HFF-Myc (cell line): ENCODE measurements at regions not wholly inside any gene's neighbourhood (a gene's known extent, or its start where the extent isn't known, plus 50 kb on each side); places are given as distances from the start of the nearest gene placed in this dataset.

ENCODE experiments used
- DNase-seq: peaks from one replicate; pipeline ENCODE4 v3.0.0-alpha.2; 2011; ENCODE audit warnings: low read depth; ENCODE audit errors: extremely low read depth
- H3K4me3 ChIP-seq: replicated peaks from 2 replicates; pipeline ENCODE4 v1.5.1; 2011; ENCODE audit warnings: low read depth, mild to moderate bottlenecking, control low read depth, low read length
- TF ChIP-seq, protein P1 (sequence below): IDR thresholded peaks from 2 replicates; pipeline ENCODE4 v1.5.1; 2012; ENCODE audit warnings: mild to moderate bottlenecking, low read depth, low read length, control low read depth; ENCODE audit errors: missing control alignments

GRCh38 chr17:71427801-71428200 is 693.0 kb upstream of the SOX9 start:
- DNase-seq: no peak
- TF ChIP-seq, protein P1, sequence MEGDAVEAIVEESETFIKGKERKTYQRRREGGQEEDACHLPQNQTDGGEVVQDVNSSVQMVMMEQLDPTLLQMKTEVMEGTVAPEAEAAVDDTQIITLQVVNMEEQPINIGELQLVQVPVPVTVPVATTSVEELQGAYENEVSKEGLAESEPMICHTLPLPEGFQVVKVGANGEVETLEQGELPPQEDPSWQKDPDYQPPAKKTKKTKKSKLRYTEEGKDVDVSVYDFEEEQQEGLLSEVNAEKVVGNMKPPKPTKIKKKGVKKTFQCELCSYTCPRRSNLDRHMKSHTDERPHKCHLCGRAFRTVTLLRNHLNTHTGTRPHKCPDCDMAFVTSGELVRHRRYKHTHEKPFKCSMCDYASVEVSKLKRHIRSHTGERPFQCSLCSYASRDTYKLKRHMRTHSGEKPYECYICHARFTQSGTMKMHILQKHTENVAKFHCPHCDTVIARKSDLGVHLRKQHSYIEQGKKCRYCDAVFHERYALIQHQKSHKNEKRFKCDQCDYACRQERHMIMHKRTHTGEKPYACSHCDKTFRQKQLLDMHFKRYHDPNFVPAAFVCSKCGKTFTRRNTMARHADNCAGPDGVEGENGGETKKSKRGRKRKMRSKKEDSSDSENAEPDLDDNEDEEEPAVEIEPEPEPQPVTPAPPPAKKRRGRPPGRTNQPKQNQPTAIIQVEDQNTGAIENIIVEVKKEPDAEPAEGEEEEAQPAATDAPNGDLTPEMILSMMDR: no peak
- no peak overlapping the region for H3K4me3 ChIP-seq

GRCh38 chr17:71428897-71429296 is 691.9 kb upstream of the SOX9 start:
- TF ChIP-seq, protein P1: no peak
- H3K4me3 ChIP-seq: no peak overlapping the region
- DNase-seq: no peak

DNA sequence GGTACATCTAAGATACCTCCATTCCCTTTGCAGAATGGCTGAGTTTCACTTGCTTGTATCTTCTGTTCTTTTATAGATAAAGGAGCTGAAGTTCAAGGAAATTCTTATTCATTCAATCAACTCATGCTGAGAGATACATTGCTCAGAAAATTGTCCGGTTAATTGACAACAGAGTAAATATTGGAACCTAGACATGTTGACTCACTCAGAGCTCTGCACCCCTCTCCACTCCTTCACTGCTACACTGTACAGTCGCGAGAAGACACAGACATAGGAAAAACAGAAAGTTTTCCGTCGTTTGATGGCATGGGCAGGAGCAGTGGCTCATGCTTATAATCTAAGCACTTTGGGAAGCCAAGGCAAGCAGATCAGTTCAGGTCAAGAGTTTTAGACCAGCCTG is 690.5 kb upstream of the SOX9 start:
- DNase-seq: no peak
- TF ChIP-seq, protein P1: no peak
- H3K4me3 ChIP-seq: no peak overlapping the region

GRCh38 chr17:71431146-71431545 is 689.7 kb upstream of the SOX9 start:
- no peak for DNase-seq
- TF ChIP-seq, protein P1: no peak
- H3K4me3 ChIP-seq: no peak overlapping the region

GRCh38 chr17:71432378-71433315 is 688.2 kb upstream of the SOX9 start:
- TF ChIP-seq, protein P1: no peak
- DNase-seq: no peak
- H3K4me3 ChIP-seq: no peak overlapping the region

DNA sequence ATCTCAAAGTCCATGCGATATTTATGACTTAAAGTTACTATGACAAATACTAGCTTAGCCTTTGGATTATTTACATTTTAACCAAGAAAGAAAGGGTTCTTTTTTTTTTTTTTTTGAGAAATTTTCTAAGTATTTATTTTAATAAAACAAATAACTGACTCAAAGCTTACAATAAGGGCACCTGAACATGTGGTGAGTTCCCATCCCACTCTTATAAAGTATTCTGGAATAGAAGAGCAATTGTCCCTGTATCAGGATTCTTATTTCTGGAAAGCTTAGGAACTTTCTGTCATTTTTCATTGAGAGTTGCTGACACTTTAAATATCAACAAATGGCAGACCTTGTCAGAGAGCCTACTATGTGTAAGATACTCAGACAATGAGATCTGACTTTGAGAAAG is 686.1 kb upstream of the SOX9 start:
- DNase-seq: no peak
- H3K4me3 ChIP-seq: no peak overlapping the region
- TF ChIP-seq, protein P1: no peak
